Ovary (tissue), 7 donors: ENCODE measurements at regions not wholly inside any gene's neighbourhood (a gene's known extent, or its start where the extent isn't known, plus 50 kb on each side); places are given as distances from the start of the nearest gene placed in this dataset.

Experiments
- DNase-seq, 5 donors: peaks; one replicate each; pipeline ENCODE4 v3.0.0-alpha.2; 2019 to 2020
- H3K27ac ChIP-seq, 2 donors: fragments of 200-600 bp; one replicate each; pipeline versions ENCODE4 v1.5.1 to v1.8.0; 2019 to 2022
- H3K27me3 ChIP-seq: fragments of 200-600 bp; one replicate; pipeline ENCODE4 v1.8.0; 2022
- H3K36me3 ChIP-seq: fragments of 200-600 bp; sonication (generic); one replicate; pipeline ENCODE4 v1.5.1; 2019
- H3K4me1 ChIP-seq: one replicate; pipeline ENCODE4 v1.8.1; 2013; ENCODE audit warnings: mild to moderate bottlenecking, moderate library complexity; ENCODE audit not compliant: insufficient read depth
- H3K4me3 ChIP-seq: fragments of 200-600 bp; sonication (generic); one replicate; pipeline ENCODE4 v1.5.1; 2017
- H3K9me3 ChIP-seq, 2 donors: fragments of 200-600 bp in 1 of 2; sonication (generic) in 1 of 2; one replicate each; pipeline versions ENCODE4 v1.5.1 to v1.8.1; 2013 to 2019; ENCODE audit warnings: mild to moderate bottlenecking in 1 of 2, moderate library complexity in 1 of 2
- EP300 ChIP-seq: sonication (generic); formaldehyde crosslinking; IDR thresholded peaks from one replicate; pipeline ENCODE4 v1.6.1; 2017; ENCODE audit warnings: antibody characterized with exemption
- POLR2A ChIP-seq: fragments of 450-650 bp; IDR thresholded peaks from one replicate; pipeline ENCODE4 v1.6.1; 2017; ENCODE audit warnings: antibody characterized with exemption, mild to moderate bottlenecking, moderate library complexity
- WGBS, 3 donors: extraction: QIAGEN DNeasy Blood & Tissue Kit in 1 of 3; methylation state at CpG; one replicate each; pipeline versions ENCODE4 v1.1.5 to v1.1.7; 2013 to 2017; 5-methylcytosine and 5-hydroxymethylcytosine counted together
- intact Hi-C, 4 donors: fragments of 100-400 bp; cut with DNase I; formaldehyde crosslinking; loops; one replicate each; pipeline versions ENCODE4 v1.11.0 to v1.15.1; 2022 to 2023
- TF ChIP-seq, protein P1 (sequence below), 3 donors: fragments of 450-650 bp in 2 of 3; fragments of 200-600 bp in 1 of 3; IDR thresholded peaks; one replicate each; pipeline versions ENCODE4 v1.5.1 to v1.8.0; 2016 to 2022; ENCODE audit warnings: antibody characterized with exemption in 3 of 3, mild to moderate bottlenecking in 1 of 3
- donor health status: DM: no; HTN: no; CAD: no; lungs with moderate emphysema.
- donor health status: DM: no; HTN: no; CAD: no.
- donor health status: Bipolar disorder and iron deficiency.
- donor health status: DM: no; HTN: no; CAD: no.
- donor health status: DM: yes; HTN: yes; CAD: no.

GRCh38 chr13:54004026-54004699 lies 975.5 kb downstream of the OLFM4 start:
- intact Hi-C loops = no loop called here
- Histone ChIP-seq H3K36me3 (no peaks in the 10 kb centered on the region), H3K4me1 (no peaks in the 10 kb centered on the region), H3K27me3 (no peaks in the 10 kb centered on the region), H3K27ac (no peak overlapping the region), H3K9me3 (no peaks in the 10 kb centered on the region), H3K4me3 (no peak overlapping the region)
- 66 to 82% (median 78%) methylated on average over 5 of the region's 5 CpGs for WGBS, 3 donors
- TF ChIP-seq EP300 = no peak
- no peak for TF ChIP-seq POLR2A
- TF ChIP-seq, protein P1, sequence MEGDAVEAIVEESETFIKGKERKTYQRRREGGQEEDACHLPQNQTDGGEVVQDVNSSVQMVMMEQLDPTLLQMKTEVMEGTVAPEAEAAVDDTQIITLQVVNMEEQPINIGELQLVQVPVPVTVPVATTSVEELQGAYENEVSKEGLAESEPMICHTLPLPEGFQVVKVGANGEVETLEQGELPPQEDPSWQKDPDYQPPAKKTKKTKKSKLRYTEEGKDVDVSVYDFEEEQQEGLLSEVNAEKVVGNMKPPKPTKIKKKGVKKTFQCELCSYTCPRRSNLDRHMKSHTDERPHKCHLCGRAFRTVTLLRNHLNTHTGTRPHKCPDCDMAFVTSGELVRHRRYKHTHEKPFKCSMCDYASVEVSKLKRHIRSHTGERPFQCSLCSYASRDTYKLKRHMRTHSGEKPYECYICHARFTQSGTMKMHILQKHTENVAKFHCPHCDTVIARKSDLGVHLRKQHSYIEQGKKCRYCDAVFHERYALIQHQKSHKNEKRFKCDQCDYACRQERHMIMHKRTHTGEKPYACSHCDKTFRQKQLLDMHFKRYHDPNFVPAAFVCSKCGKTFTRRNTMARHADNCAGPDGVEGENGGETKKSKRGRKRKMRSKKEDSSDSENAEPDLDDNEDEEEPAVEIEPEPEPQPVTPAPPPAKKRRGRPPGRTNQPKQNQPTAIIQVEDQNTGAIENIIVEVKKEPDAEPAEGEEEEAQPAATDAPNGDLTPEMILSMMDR (IDR thresholded peaks at IDR 0.05) = no peak
- no peak for DNase-seq

DNA sequence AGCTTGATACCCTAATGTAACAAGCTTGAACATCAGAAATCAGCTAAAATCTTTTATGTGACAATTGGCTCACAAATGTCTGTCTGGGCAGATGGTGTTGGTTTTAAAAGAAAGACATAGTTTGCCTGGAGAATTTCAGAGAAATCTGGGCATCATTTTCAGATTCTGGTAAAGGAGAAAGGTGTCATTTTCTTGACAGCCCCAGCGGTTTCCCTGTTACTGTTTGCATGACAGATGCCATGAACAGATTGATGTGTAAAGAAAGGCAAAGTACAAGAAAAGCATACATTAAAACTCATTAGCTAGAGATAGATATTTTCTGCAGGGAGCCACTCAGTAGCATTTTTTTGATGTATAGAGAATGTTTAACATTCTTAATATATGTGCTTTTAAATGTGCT lies 987.9 kb downstream of the OLFM4 start:
- no peak overlapping the region for H3K4me3 ChIP-seq
- no peaks in the 10 kb centered on the region for H3K9me3 ChIP-seq
- TF ChIP-seq, protein P1 (IDR thresholded peaks at IDR 0.05) = no peak
- no peak for TF ChIP-seq POLR2A
- no peak for TF ChIP-seq EP300
- WGBS, 3 donors = 81 to 82% (median 82%) methylated on average over 1 of the region's 1 CpG
- no peaks in the 10 kb centered on the region for H3K27me3 ChIP-seq
- no peak for DNase-seq
- intact Hi-C loops = no loop called here
- no peak overlapping the region for H3K27ac ChIP-seq
- H3K4me1 ChIP-seq = no peaks in the 10 kb centered on the region
- no peaks in the 10 kb centered on the region for H3K36me3 ChIP-seq

DNA sequence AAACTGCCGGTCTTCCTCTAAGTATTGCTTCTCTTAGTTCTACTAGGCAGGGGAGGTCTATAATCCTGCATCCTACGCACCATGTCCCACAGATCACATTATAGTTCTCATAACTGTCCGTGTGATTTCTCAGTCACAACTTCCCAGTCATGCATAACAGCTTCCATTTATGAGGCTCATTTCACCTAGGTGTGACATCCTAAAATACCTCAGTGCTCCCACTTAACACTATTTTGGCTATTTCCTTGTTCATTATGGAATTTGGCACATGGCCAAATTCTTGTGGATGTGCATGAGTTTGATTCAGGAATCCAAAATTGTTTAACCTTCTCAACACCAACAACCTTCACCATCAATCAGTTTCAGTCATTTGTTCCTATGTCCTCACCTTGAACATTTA lies 989.9 kb downstream of the OLFM4 start:
- DNase-seq = no peak
- WGBS, 3 donors = 74 to 85% (median 80%) methylated on average over 3 of the region's 3 CpGs
- H3K9me3 ChIP-seq = no peaks in the 10 kb centered on the region
- intact Hi-C loops = no loop called here
- H3K4me3 ChIP-seq = no peak overlapping the region
- no peaks in the 10 kb centered on the region for H3K4me1 ChIP-seq
- H3K27me3 ChIP-seq = no peaks in the 10 kb centered on the region
- H3K36me3 ChIP-seq = no peaks in the 10 kb centered on the region
- H3K27ac ChIP-seq = no peak overlapping the region
- no peak for TF ChIP-seq EP300
- TF ChIP-seq POLR2A = no peak
- TF ChIP-seq, protein P1 (IDR thresholded peaks at IDR 0.05) = no peak

GRCh38 chr13:54029226-54029625 lies 1000.6 kb downstream of the OLFM4 start:
- Histone ChIP-seq H3K9me3 (no peaks in the 10 kb centered on the region), H3K4me1 (no peaks in the 10 kb centered on the region), H3K36me3 (no peaks in the 10 kb centered on the region), H3K27ac (no peak overlapping the region), H3K4me3 (no peak overlapping the region), H3K27me3 (no peaks in the 10 kb centered on the region)
- 76 to 78% (median 77%) methylated on average over 1 of the region's 1 CpG for WGBS, 3 donors
- no peak for TF ChIP-seq EP300
- TF ChIP-seq POLR2A = no peak
- TF ChIP-seq, protein P1 (IDR thresholded peaks at IDR 0.05) = no peak
- intact Hi-C loops = no loop called here
- DNase-seq = no peak
